IMR-90 (cell line): ENCODE measurements at regions not wholly inside any gene's neighbourhood (a gene's known extent, or its start where the extent isn't known, plus 50 kb on each side); places are given as distances from the start of the nearest gene placed in this dataset.

Source experiments
- ATAC-seq: fragments of 200-7000 bp; cut with Tn5 transposase; 2 replicates; pipeline ENCODE4 v1.9.1; 2020; ENCODE audit warnings: low read depth, mild to moderate bottlenecking, moderate library complexity
- BruUV-seq: library from RNA; stranded (reverse); fragments of 400-500 nt; replicated peaks from 2 replicates; lab custom pipeline; 2021; lab: Mats Ljungman, UMichigan
- CTCF ChIA-PET: fragments of 300-600 bp; formaldehyde crosslinking; extraction: SDS; loops from one replicate; lab custom pipeline; 2021; ENCODE audit warnings: antibody characterized with exemption; lab: Yijun Ruan, JAX
- POLR2A ChIA-PET: fragments of 300-600 bp; sonication (Branson Sonifier 250); formaldehyde crosslinking; loops from one replicate; lab custom pipeline; 2022; ENCODE audit warnings: antibody characterized with exemption; ENCODE audit not compliant: unreplicated experiment; lab: Charles Lee
- DNase-seq: peaks from one replicate; pipeline ENCODE4 v3.0.0; 2013
- H2AFZ ChIP-seq: replicated peaks from 2 replicates; pipeline ENCODE3; 2013; ENCODE audit warnings: low read length, mild to moderate bottlenecking; ENCODE audit not compliant: poor library complexity
- H2AK5ac ChIP-seq: 2 replicates; pipeline ENCODE4 v1.6.1; 2013; ENCODE audit warnings: low read depth, low read length, inconsistent platforms
- H2AK9ac ChIP-seq: replicated peaks from 2 replicates; pipeline ENCODE3; 2013; ENCODE audit warnings: mild to moderate bottlenecking, low read depth, low read length, moderate library complexity; ENCODE audit not compliant: poor library complexity
- H2BK120ac ChIP-seq: 2 replicates; pipeline ENCODE4 v1.6.1; 2013; ENCODE audit warnings: low read depth, low read length, inconsistent platforms
- H2BK15ac ChIP-seq: 3 replicates; pipeline ENCODE4 v1.6.1; 2013; ENCODE audit warnings: low read depth, low read length, inconsistent platforms
- H2BK20ac ChIP-seq: 2 replicates; pipeline ENCODE4 v1.6.1; 2013; ENCODE audit warnings: low read depth, mild to moderate bottlenecking, inconsistent platforms, low read length, moderate library complexity
- H2BK5ac ChIP-seq: 2 replicates; pipeline ENCODE4 v1.6.1; 2013; ENCODE audit warnings: mild to moderate bottlenecking, low read depth, low read length, inconsistent platforms; ENCODE audit not compliant: poor library complexity, severe bottlenecking
- H3K14ac ChIP-seq: replicated peaks from 2 replicates; pipeline ENCODE4 v1.6.1; 2013; ENCODE audit warnings: low read depth, low read length, inconsistent platforms
- H3K18ac ChIP-seq: 2 replicates; pipeline ENCODE4 v1.6.1; 2013; ENCODE audit warnings: low read depth, low read length, control low read depth
- H3K23ac ChIP-seq: 2 replicates; pipeline ENCODE4 v1.6.1; 2013; ENCODE audit warnings: low read depth, low read length, inconsistent platforms
- H3K27ac ChIP-seq: 2 replicates; pipeline ENCODE4 v1.5.1; 2013; ENCODE audit warnings: mild to moderate bottlenecking, control low read depth, low read length; ENCODE audit not compliant: insufficient read depth
- H3K27me3 ChIP-seq: 2 replicates; pipeline ENCODE4 v1.6.1; 2013; ENCODE audit warnings: low read length; ENCODE audit not compliant: control insufficient read depth, insufficient read depth
- H3K36me3 ChIP-seq: 2 replicates; pipeline ENCODE4 v1.6.1; 2013; ENCODE audit warnings: low read length, mixed read lengths; ENCODE audit not compliant: control insufficient read depth, insufficient read depth
- H3K4ac ChIP-seq: 2 replicates; pipeline ENCODE4 v1.6.1; 2013; ENCODE audit warnings: low read depth, low read length, inconsistent platforms
- H3K4me1 ChIP-seq: 2 replicates; pipeline ENCODE4 v1.6.1; 2013; ENCODE audit warnings: low read length, mixed read lengths; ENCODE audit not compliant: control insufficient read depth, insufficient read depth
- H3K4me2 ChIP-seq: 2 replicates; pipeline ENCODE4 v1.6.1; 2013; ENCODE audit warnings: low read depth, mild to moderate bottlenecking, control low read depth, low read length, moderate library complexity
- H3K4me3 ChIP-seq: 2 replicates; pipeline ENCODE4 v1.5.1; 2013; ENCODE audit warnings: low read depth, mild to moderate bottlenecking, control low read depth, low read length, moderate library complexity; ENCODE audit not compliant: insufficient read depth
- H3K56ac ChIP-seq: 2 replicates; pipeline ENCODE4 v1.6.1; 2013; ENCODE audit warnings: low read length, inconsistent platforms; ENCODE audit not compliant: insufficient read depth; ENCODE audit errors: extremely low read depth
- H3K79me1 ChIP-seq, 2 experiments: 2 replicates each; pipeline ENCODE4 v1.6.1; 2013; ENCODE audit warnings: low read length in 2 of 2, inconsistent platforms in 1 of 2, low read depth in 1 of 2
- H3K9ac ChIP-seq: 2 replicates; pipeline ENCODE4 v1.6.1; 2013; ENCODE audit warnings: low read depth, low read length, control low read depth
- H3K9me1 ChIP-seq: 2 replicates; pipeline ENCODE4 v1.6.1; 2013; ENCODE audit warnings: low read length, inconsistent platforms; ENCODE audit not compliant: insufficient read depth
- H3K9me3 ChIP-seq: 2 replicates; pipeline ENCODE4 v1.6.1; 2013; ENCODE audit warnings: low read length; ENCODE audit not compliant: control insufficient read depth, insufficient read depth
- H4K20me1 ChIP-seq: 2 replicates; pipeline ENCODE4 v1.6.1; 2013; ENCODE audit warnings: low read length, inconsistent platforms; ENCODE audit not compliant: insufficient read depth
- H4K5ac ChIP-seq: 2 replicates; pipeline ENCODE4 v1.6.1; 2013; ENCODE audit warnings: mild to moderate bottlenecking, low read depth, low read length, control low read depth
- H4K8ac ChIP-seq, 2 experiments: 2 replicates each; pipeline ENCODE4 v1.6.1; 2013; ENCODE audit warnings: low read depth in 2 of 2, low read length in 2 of 2, control low read depth in 1 of 2, inconsistent platforms in 1 of 2
- H4K91ac ChIP-seq: 2 replicates; pipeline ENCODE4 v1.6.1; 2013; ENCODE audit warnings: low read depth, low read length, inconsistent platforms; ENCODE audit not compliant: insufficient read depth
- BHLHE40 ChIP-seq: fragments of 150-350 bp; IDR thresholded peaks from 2 replicates; pipeline ENCODE4 v1.6.1; 2016; ENCODE audit warnings: mild to moderate bottlenecking, low read depth, low read length
- CHD1 ChIP-seq: IDR thresholded peaks from 2 replicates; pipeline ENCODE4 v1.6.1; 2012; ENCODE audit warnings: low read depth, low read length, improper control_type of control experiment
- CTCF ChIP-seq: conservative IDR thresholded peaks from 2 replicates; pipeline ENCODE4 v1.5.1; 2012; ENCODE audit warnings: mild to moderate bottlenecking, low read depth, low read length, improper control_type of control experiment
- MAFK ChIP-seq: IDR thresholded peaks from 2 replicates; pipeline ENCODE4 v1.6.1; 2012; ENCODE audit warnings: low read depth, low read length, improper control_type of control experiment
- MAZ ChIP-seq: IDR thresholded peaks from 2 replicates; pipeline ENCODE4 v1.6.1; 2012; ENCODE audit warnings: low read depth, mild to moderate bottlenecking, low read length, improper control_type of control experiment, moderate library complexity, borderline replicate concordance
- MXI1 ChIP-seq: IDR thresholded peaks from 2 replicates; pipeline ENCODE4 v1.6.1; 2012; ENCODE audit warnings: low read depth, mild to moderate bottlenecking, low read length, moderate library complexity, borderline replicate concordance
- NFE2L2 ChIP-seq: fragments of 150-350 bp; IDR thresholded peaks from 2 replicates; pipeline ENCODE4 v1.6.1; 2016; ENCODE audit warnings: low read depth, mild to moderate bottlenecking, low read length
- RCOR1 ChIP-seq: IDR thresholded peaks from 2 replicates; pipeline ENCODE4 v1.6.1; 2012; ENCODE audit warnings: mild to moderate bottlenecking, low read length, improper control_type of control experiment; ENCODE audit not compliant: insufficient replicate concordance
- WGBS, 2 experiments: methylation state at CpG; one replicate each; pipeline versions ENCODE4 v1.1.5 to v1.1.7; 2013; ENCODE audit warnings: missing lambda C conversion rate in 2 of 2; ENCODE audit not compliant: insufficient read length in 1 of 2; ENCODE audit errors: extremely low coverage in 2 of 2; 5-methylcytosine and 5-hydroxymethylcytosine counted together
- dilution Hi-C: fragments of 300-500 bp; cut with HindIII; formaldehyde crosslinking; loops from one replicate; pipeline ENCODE4 v1.14.3; 2018; ENCODE audit warnings: low sequenced_read_pairs; ENCODE audit not compliant: unreplicated experiment
- in situ Hi-C: fragments of 300-500 bp; cut with MboI; formaldehyde crosslinking; loops from 3 replicates; pipeline ENCODE4 v1.14.3; 2019; ENCODE audit warnings: low sequenced_read_pairs, inconsistent platforms, mixed read lengths
- intact Hi-C: fragments of 100-400 bp; cut with micrococcal nuclease; formaldehyde crosslinking; loops from 2 replicates; pipeline ENCODE4 v1.10.0; 2022

- dilution Hi-C loops, result no loop called here
Measured at GRCh38 chrX:144732588-144732987, 514.7 kb upstream of the SPANXN1 start.

More at GRCh38 chrX:144732588-144732987, 514.7 kb upstream of the SPANXN1 start:
- Histone ChIP-seq H3K56ac (no peak overlapping the region), H4K20me1 (no peaks in the 10 kb centered on the region), H3K4me2 (no peak overlapping the region), H3K4me1 (no peaks in the 10 kb centered on the region), H4K5ac (no peak overlapping the region), H4K8ac (no peak overlapping the region), H3K9ac (no peak overlapping the region), H3K4me3 (no peak overlapping the region), H2BK20ac (no peak overlapping the region), H2BK120ac (no peak overlapping the region), H4K91ac (no peak overlapping the region), H3K36me3 (no peaks in the 10 kb centered on the region), H3K27ac (no peak overlapping the region), H2BK15ac (no peak overlapping the region), H3K4ac (no peak overlapping the region), H2BK5ac (no peak overlapping the region), H3K9me1 (no peaks in the 10 kb centered on the region), H3K23ac (no peak overlapping the region), H3K9me3 (no peaks in the 10 kb centered on the region; the same call in 1 of the 2 replicates), H2AFZ (no peak overlapping the region), H3K27me3 (no peaks in the 10 kb centered on the region), H2AK5ac (no peak overlapping the region), H3K14ac (no peak overlapping the region), H3K79me1 (no peaks in the 10 kb centered on the region), H2AK9ac (no peak overlapping the region), H3K18ac (no peak overlapping the region)
- POLR2A ChIA-PET, result no interaction called here
- DNase-seq (no peak), ATAC-seq (no peak)
- TF ChIP-seq NFE2L2 (no peak), MXI1 (no peak), MAFK (no peak), BHLHE40 (no peak), CHD1 (no peak), RCOR1 (no peak), MAZ (no peak), CTCF (no peak)
- whole genome bisulfite sequencing, 2 experiments, result 100% methylated on average over 2 of the region's 4 CpGs; no CpG with 5 or more reads in 1 of the 2 experiments
- BruUV-seq, result no TSS peak
- in situ Hi-C loops (no loop called here), intact Hi-C loops (no loop called here)
- CTCF ChIA-PET, result no interaction called here
